ENCODE measurements at regions not wholly inside any gene's neighbourhood (a gene's known extent, or its start where the extent isn't known, plus 50 kb on each side); places are given as distances from the start of the nearest gene placed in this dataset.

DNA sequence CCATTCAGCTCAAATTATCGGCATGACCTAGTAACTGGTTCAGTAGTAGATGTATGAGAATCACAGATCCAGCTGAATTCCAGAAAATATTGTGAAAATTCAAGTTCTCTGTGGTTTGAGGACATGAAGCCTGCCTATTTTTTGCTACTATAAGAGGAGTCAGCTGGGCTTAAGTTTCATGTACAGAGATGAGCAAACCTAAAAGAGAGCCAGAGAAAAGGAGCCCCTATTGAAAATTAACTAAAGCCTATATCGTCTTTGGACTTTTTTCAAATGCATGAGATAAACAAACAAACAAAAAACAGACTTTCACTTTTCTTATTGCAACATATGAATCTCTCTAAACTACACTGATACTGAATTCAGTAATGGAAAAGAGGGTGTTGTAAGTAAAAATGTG is 106.8 kb upstream of the SPRY2 start:
- H3K4me1 Mint-ChIP-seq = peaks cover 0 to 9% (median 2%) of the 10 kb centered on the region in 3 donors
- Histone ChIP-seq H3K36me3 (ENCODE audit: control insufficient read depth in 2 of 2, extremely low read depth in 1 of 2, insufficient read depth in 1 of 2, low read length in 1 of 2) (no peaks in the 10 kb centered on the region), H3K27ac (ENCODE audit: low read length) (no peak overlapping the region), H3K9me3 (no peaks in the 10 kb centered on the region), H3K4me3 (ENCODE audit: control insufficient read depth in 1 of 2, extremely low read depth in 1 of 2, low read length in 1 of 2) (no peak overlapping the region), H3K27me3 (replicated peaks in 1 of 2; ENCODE audit: control insufficient read depth in 2 of 2, extremely low read depth in 1 of 2, insufficient read depth in 2 of 2, low read length in 1 of 2) (no peaks in the 10 kb centered on the region), H3K4me1 (ENCODE audit: control insufficient read depth in 1 of 2, extremely low read depth in 1 of 2, insufficient read depth in 2 of 2, low read length in 2 of 2) (peaks cover 0 to 8% of the 10 kb centered on the region in 2 experiments)
- no peak overlapping the region for H3K4me3 Mint-ChIP-seq
- no CpG with 5 or more reads among the region's 2 CpGs for WGBS (ENCODE audit: insufficient coverage)
- POLR2A ChIA-PET = no interaction called here
- DNase-seq = no peak
- H3K9me3 Mint-ChIP-seq = no peaks in the 10 kb centered on the region
- no peaks in the 10 kb centered on the region for H3K36me3 Mint-ChIP-seq
- H3K27ac Mint-ChIP-seq = no peak overlapping the region
- CTCF ChIA-PET = no interaction called here
- H3K27me3 Mint-ChIP-seq = peaks cover 0 to 4% of the 10 kb centered on the region in 2 donors
- no peak for ATAC-seq (replicated peaks in 1 of 4)

DNA sequence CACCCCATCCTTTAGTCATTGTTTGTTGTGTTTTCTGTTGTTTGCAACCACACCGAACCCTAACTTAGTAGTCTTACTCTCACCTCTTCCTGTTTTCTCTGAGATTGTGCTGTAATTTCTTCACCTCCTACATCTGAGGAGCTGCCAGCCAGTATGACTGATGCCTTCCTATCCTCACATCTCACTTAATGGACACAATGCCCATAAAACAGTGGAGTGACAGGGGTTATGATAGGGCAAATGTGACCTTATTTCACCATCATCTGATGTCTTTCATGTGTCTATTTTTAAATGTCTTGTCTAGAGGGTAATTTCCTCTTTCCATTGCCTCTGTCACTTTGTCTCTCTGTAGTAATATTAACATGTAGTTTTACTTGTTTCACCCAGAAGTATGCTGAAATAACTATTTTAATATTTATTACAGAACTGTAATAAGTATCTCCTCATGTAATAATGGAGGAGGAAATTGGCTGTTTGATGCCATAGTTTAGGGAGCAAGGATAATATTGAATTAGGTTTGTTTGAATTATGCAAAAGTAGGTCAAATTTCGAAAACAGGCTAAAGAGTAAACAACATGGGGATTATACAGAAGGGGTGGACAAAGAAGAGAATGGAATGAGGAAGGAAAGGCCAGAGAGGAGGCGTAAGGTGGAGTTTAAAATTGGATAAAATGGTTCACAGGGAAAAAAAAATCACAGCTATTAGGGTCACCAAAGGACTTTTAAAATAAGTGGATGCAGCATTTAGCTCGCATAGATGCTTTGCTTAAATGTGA is 103.5 kb upstream of the SPRY2 start:
- ATAC-seq (replicated peaks in 1 of 4) = peak in 1 of 4 experiments; percentile 61
- Histone ChIP-seq H3K4me3 (ENCODE audit: control insufficient read depth in 1 of 2, extremely low read depth in 1 of 2, low read length in 1 of 2) (no peak overlapping the region), H3K36me3 (ENCODE audit: control insufficient read depth in 2 of 2, extremely low read depth in 1 of 2, insufficient read depth in 1 of 2, low read length in 1 of 2) (no peaks in the 10 kb centered on the region), H3K27me3 (replicated peaks in 1 of 2; ENCODE audit: control insufficient read depth in 2 of 2, extremely low read depth in 1 of 2, insufficient read depth in 2 of 2, low read length in 1 of 2) (no peaks in the 10 kb centered on the region), H3K27ac (ENCODE audit: low read length) (no peak overlapping the region), H3K9me3 (no peaks in the 10 kb centered on the region), H3K4me1 (ENCODE audit: control insufficient read depth in 1 of 2, extremely low read depth in 1 of 2, insufficient read depth in 2 of 2, low read length in 2 of 2) (peaks cover 0 to 11% of the 10 kb centered on the region in 2 experiments)
- H3K27ac Mint-ChIP-seq = no peak overlapping the region
- no peaks in the 10 kb centered on the region for H3K27me3 Mint-ChIP-seq
- 80% methylated on average over 2 of the region's 4 CpGs for WGBS (ENCODE audit: insufficient coverage)
- no peak overlapping the region for H3K4me3 Mint-ChIP-seq
- POLR2A ChIA-PET = interaction anchor here in 1 of 2 donors (0.6 kb wide), 1 partner anchor 206 kb away, joined by 4 read pairs; no protein-coding TSS in a partner anchor
- no peaks in the 10 kb centered on the region for H3K36me3 Mint-ChIP-seq
- CTCF ChIA-PET = interaction anchor here in 1 of 2 donors (0.6 kb wide), 1 partner anchor 1053 kb away, joined by 3 read pairs; no protein-coding TSS in a partner anchor
- H3K9me3 Mint-ChIP-seq = peaks cover 0 to 5% (median 3%) of the 10 kb centered on the region in 3 donors
- DNase-seq = no peak
- peaks cover 0 to 8% (median 2%) of the 10 kb centered on the region in 3 donors for H3K4me1 Mint-ChIP-seq

DNA sequence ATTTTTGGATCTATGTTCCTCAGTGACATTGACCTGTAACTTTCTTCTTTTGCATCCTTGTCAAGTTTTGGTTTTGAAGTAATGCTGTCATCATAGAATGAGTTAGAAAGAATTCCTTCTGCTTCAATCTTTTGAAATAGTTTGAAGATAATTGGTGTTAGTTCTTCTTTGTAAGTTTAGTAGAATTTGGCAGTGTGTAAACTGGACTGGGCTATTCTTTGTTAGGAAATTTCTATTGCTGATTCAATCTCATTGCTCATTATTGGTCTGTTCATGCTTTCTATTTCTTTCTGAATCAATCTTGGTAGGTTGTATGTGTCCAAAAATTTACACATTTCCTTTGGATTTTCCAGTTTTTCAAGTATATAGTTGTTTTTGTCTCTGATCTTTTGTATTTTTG is 101.7 kb upstream of the SPRY2 start:
- no peaks in the 10 kb centered on the region for H3K36me3 ChIP-seq (ENCODE audit: control insufficient read depth in 2 of 2, extremely low read depth in 1 of 2, insufficient read depth in 1 of 2, low read length in 1 of 2)
- POLR2A ChIA-PET = interaction anchor here in 1 of 2 donors (0.6 kb wide), 1 partner anchor 395 kb away, joined by 3 read pairs; no protein-coding TSS in a partner anchor
- ATAC-seq (replicated peaks in 1 of 4) = no peak
- H3K9me3 ChIP-seq = no peaks in the 10 kb centered on the region
- DNase-seq = no peak
- CTCF ChIA-PET = no interaction called here
- H3K27me3 ChIP-seq (replicated peaks in 1 of 2; ENCODE audit: control insufficient read depth in 2 of 2, extremely low read depth in 1 of 2, insufficient read depth in 2 of 2, low read length in 1 of 2) = no peaks in the 10 kb centered on the region
- Mint-ChIP-seq H3K27ac (no peak overlapping the region), H3K4me3 (no peak overlapping the region), H3K27me3 (no peaks in the 10 kb centered on the region), H3K4me1 (peaks cover 0 to 6% (median 2%) of the 10 kb centered on the region in 3 donors), H3K9me3 (peaks cover 0 to 5% (median 3%) of the 10 kb centered on the region in 3 donors), H3K36me3 (no peaks in the 10 kb centered on the region)
- H3K27ac ChIP-seq (ENCODE audit: low read length) = no peak overlapping the region
- H3K4me1 ChIP-seq (ENCODE audit: control insufficient read depth in 1 of 2, extremely low read depth in 1 of 2, insufficient read depth in 2 of 2, low read length in 2 of 2) = peaks cover 0 to 11% of the 10 kb centered on the region in 2 experiments
- no peak overlapping the region for H3K4me3 ChIP-seq (ENCODE audit: control insufficient read depth in 1 of 2, extremely low read depth in 1 of 2, low read length in 1 of 2)

DNA sequence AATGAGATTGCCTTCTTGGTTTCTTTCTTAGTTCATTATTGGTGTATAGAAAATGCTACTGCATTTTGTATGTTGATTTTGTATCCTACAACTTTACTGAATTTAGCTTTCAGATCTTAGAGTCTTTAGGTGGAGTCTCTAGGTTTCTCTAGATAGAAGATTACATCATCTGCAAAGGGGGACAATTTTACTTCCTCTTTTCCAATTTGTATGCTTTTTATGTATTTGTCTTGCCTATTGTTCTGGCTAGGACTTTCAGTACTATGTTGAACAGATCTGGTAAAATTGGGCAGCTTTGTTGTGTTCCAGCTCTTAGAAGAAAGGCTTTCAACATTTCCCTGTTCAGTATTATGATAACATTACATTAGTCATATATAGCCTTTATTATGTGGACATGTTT is 101.0 kb upstream of the SPRY2 start:
- POLR2A ChIA-PET = no interaction called here

DNA sequence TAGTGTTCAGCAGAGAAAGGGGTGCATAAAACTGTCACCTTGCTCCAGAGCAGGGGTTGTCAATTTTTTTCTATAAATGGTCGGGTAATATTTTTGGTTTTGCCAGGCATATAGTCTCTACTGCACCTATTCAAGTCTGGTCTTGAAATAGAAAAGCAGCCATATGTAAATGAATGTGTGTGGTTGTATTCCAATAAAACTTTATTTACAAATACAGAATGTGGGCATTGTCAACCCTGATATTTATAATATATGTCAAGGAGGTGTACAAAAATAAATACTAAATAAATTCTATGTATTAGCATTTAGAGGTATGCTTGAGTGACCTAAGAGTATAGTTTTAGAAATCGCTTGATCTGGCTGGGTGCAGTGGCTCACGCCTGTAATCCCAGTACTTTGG is 97.6 kb upstream of the SPRY2 start:
- Mint-ChIP-seq H3K27me3 (peaks cover 0 to 3% of the 10 kb centered on the region in 2 donors), H3K4me3 (no peak overlapping the region), H3K9me3 (peaks cover 4 to 7% (median 5%) of the 10 kb centered on the region in 3 donors), H3K36me3 (no peaks in the 10 kb centered on the region), H3K4me1 (peaks cover 0 to 2% (median 0%) of the 10 kb centered on the region in 3 donors), H3K27ac (no peak overlapping the region)
- ATAC-seq (replicated peaks in 1 of 4) = no peak
- ChIA-PET POLR2A (no interaction called here), CTCF (no interaction called here)
- Histone ChIP-seq H3K27ac (ENCODE audit: low read length) (no peak overlapping the region), H3K9me3 (no peaks in the 10 kb centered on the region), H3K36me3 (ENCODE audit: control insufficient read depth in 2 of 2, extremely low read depth in 1 of 2, insufficient read depth in 1 of 2, low read length in 1 of 2) (no peaks in the 10 kb centered on the region), H3K4me3 (ENCODE audit: control insufficient read depth in 1 of 2, extremely low read depth in 1 of 2, low read length in 1 of 2) (no peak overlapping the region), H3K27me3 (replicated peaks in 1 of 2; ENCODE audit: control insufficient read depth in 2 of 2, extremely low read depth in 1 of 2, insufficient read depth in 2 of 2, low read length in 1 of 2) (no peaks in the 10 kb centered on the region), H3K4me1 (ENCODE audit: control insufficient read depth in 1 of 2, extremely low read depth in 1 of 2, insufficient read depth in 2 of 2, low read length in 2 of 2) (peaks cover 0 to 3% of the 10 kb centered on the region in 2 experiments)
- no CpG with 5 or more reads among the region's 3 CpGs for WGBS (ENCODE audit: insufficient coverage)
- DNase-seq = no peak

More for the DNA sequence above, 101.0 kb upstream of the SPRY2 start:
- Mint-ChIP-seq H3K9me3 (peaks cover 0 to 5% (median 3%) of the 10 kb centered on the region in 3 donors), H3K4me3 (no peak overlapping the region), H3K36me3 (no peaks in the 10 kb centered on the region), H3K27me3 (no peaks in the 10 kb centered on the region), H3K27ac (no peak overlapping the region), H3K4me1 (peaks cover 0 to 6% (median 2%) of the 10 kb centered on the region in 3 donors)
- H3K27ac ChIP-seq (ENCODE audit: low read length) = no peak overlapping the region
- no peak for DNase-seq
- no peaks in the 10 kb centered on the region for H3K27me3 ChIP-seq (replicated peaks in 1 of 2; ENCODE audit: control insufficient read depth in 2 of 2, extremely low read depth in 1 of 2, insufficient read depth in 2 of 2, low read length in 1 of 2)
- CTCF ChIA-PET = no interaction called here
- no peaks in the 10 kb centered on the region for H3K9me3 ChIP-seq
- ATAC-seq (replicated peaks in 1 of 4) = no peak
- no peak overlapping the region for H3K4me3 ChIP-seq (ENCODE audit: control insufficient read depth in 1 of 2, extremely low read depth in 1 of 2, low read length in 1 of 2)
- no peaks in the 10 kb centered on the region for H3K36me3 ChIP-seq (ENCODE audit: control insufficient read depth in 2 of 2, extremely low read depth in 1 of 2, insufficient read depth in 1 of 2, low read length in 1 of 2)
- H3K4me1 ChIP-seq (ENCODE audit: control insufficient read depth in 1 of 2, extremely low read depth in 1 of 2, insufficient read depth in 2 of 2, low read length in 2 of 2) = peaks cover 0 to 11% of the 10 kb centered on the region in 2 experiments

DNA sequence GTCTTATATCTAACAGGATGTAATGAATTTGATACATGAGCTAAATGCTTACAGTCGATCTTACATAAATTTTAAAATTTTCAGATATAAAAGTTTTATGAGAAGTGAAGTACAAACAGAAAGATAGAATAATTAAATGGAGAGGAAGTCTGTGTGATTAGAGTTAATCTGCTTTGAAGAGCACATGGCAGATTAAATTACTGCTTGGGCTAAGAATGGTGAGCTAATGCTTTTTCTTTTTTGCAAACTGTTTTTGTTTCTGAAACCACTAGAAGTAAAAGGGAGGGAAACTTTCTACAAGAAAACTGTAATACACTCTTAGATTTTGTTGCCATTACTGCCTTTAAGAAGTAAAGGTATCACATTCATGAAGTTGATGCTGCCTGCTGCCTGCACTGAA is 96.3 kb upstream of the SPRY2 start:
- Mint-ChIP-seq H3K4me3 (no peak overlapping the region), H3K27me3 (peaks cover 0 to 3% of the 10 kb centered on the region in 2 donors), H3K9me3 (peaks cover 4 to 7% (median 6%) of the 10 kb centered on the region in 3 donors), H3K36me3 (no peaks in the 10 kb centered on the region), H3K4me1 (peaks cover 0 to 2% (median 0%) of the 10 kb centered on the region in 3 donors), H3K27ac (no peak overlapping the region)
- no peak for DNase-seq
- Histone ChIP-seq H3K4me1 (ENCODE audit: control insufficient read depth in 1 of 2, extremely low read depth in 1 of 2, insufficient read depth in 2 of 2, low read length in 2 of 2) (peaks cover 0 to 3% of the 10 kb centered on the region in 2 experiments), H3K27ac (ENCODE audit: low read length) (no peak overlapping the region), H3K9me3 (no peaks in the 10 kb centered on the region), H3K4me3 (ENCODE audit: control insufficient read depth in 1 of 2, extremely low read depth in 1 of 2, low read length in 1 of 2) (no peak overlapping the region), H3K27me3 (replicated peaks in 1 of 2; ENCODE audit: control insufficient read depth in 2 of 2, extremely low read depth in 1 of 2, insufficient read depth in 2 of 2, low read length in 1 of 2) (no peaks in the 10 kb centered on the region), H3K36me3 (ENCODE audit: control insufficient read depth in 2 of 2, extremely low read depth in 1 of 2, insufficient read depth in 1 of 2, low read length in 1 of 2) (no peaks in the 10 kb centered on the region)
- ChIA-PET CTCF (no interaction called here), POLR2A (no interaction called here)
- ATAC-seq (replicated peaks in 1 of 4) = no peak
- no CpG with 5 or more reads among the region's 1 CpG for WGBS (ENCODE audit: insufficient coverage)
